HG02798 (cell line): ENCODE measurements at regions not wholly inside any gene's neighbourhood (a gene's known extent, or its start where the extent isn't known, plus 50 kb on each side); places are given as distances from the start of the nearest gene placed in this dataset.
"Not testable (repeated sequence)": the region's sequence is repeated elsewhere in the genome, so short reads cannot be mapped to it uniquely, and the experiment has no call there.

ENCODE experiments used
- ATAC-seq: cut with Tn5 transposase; IDR thresholded peaks from one replicate; pipeline ENCODE4 v1.9.1; 2021; ENCODE audit warnings: mild to moderate bottlenecking; ENCODE audit not compliant: unreplicated experiment, poor library complexity

DNA sequence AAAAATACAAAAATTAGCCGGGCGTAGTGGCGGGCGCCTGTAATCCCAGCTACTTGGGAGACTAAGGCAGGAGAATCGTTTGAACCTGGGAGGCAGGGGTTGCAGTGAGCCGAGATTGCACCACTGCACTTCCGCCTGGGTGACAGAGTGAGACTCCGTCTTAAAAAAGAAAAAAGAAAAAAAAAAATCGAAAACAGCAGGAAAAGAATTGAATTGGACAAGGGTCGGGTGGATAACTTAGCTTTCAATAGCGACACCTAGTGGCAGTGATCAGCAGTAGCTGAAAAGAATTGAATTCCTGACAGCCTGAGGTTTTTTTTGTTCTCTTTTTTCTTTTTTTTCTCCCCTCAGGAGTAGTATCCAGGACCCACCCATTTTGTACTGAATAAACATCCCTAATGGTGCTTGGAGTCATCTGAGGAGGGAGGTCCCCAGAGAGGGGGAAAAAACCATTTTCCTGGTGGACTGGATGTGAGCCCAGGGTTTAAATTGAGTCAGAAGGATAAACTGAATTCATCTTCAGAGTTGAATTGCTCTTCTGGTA lies 55.1 kb downstream of the CYCS start:
- ATAC-seq, result no peak

DNA sequence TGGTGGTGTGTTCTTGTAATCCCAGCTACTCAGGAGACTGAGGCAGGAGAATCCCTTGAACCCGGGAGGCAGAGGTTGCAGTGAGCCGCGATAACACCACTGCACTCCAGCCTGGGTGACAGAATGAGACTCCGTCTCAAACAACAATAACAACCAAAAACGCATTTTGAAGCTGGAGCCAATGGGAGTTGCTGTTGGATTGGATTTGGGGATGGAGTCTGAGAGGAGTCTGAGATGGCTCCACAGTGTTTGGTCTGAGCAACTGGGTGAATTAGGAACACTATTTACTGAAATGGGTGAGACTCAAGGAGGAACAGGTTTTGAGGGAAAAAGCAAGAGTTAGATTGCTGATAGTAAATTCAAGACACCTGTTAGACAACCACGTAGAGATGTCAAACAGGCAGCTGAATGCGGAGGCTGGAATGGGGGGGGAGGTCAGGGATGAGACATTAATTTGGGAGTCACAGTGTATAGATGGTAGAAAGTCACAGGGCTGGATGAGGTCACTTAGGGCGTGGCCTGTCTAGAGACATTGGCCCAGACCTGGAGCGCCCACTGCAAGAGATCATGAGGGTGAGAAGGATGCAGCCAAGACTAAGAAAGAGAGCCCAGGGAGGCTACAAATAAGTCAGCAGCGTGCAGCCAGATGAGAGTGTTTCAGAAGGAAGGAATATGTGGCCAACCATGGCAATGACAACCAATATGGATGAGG lies 56.4 kb downstream of the CYCS start:
- no peak for ATAC-seq

DNA sequence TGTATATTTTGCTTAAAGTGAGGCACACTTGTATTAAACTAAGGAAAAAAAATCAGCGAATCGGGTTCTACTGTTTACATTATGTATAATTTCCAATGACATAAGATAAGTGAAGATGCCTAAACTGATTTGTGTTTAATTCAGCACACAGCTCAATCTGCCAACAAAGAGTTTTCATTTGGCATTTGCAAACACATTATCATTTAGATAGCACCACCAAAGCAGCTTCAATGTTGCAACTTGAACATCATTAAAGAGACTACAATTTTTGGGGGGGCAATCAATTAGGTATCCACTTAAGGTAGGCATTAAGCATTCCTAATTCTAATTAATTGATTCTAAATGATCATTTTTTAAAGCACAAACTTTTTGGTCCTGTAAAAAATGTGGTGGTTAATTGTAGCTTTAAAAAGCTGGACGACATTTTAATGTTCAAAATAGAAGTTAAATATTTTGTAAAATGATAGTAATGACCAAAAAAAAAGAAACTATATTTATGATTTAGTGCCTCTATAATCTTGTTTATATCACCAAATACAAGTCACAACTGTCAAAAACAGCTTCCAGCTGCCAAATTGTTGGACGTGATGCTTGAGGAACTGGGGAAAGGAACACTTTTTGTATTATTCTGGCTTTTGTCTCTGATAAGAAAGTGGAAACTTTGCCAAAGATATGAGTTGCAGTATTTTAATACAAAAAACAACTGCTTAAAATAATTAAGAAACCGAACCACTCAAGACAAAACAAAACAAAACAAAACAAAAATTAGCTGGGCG lies 57.1 kb downstream of the CYCS start:
- ATAC-seq, result no peak

DNA sequence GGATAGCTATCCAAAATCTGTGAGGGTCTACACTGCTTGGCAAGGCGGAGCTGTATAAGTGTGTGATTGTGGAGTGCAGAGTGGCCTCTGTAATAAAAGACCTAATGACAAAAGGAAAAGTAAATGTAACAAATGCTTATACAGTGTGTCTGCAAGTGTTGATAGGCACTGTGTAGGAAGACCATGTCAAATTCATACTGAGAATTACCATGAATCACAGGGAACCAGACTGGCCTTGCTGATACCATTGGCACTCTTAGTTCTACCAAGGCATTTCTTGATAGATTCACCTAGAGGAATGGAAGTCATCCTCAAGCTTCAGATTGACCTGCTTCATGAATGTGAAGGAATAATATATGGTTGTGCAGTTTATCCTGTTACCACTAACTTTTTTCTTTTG lies 58.8 kb downstream of the CYCS start:
- ATAC-seq, result no peak

DNA sequence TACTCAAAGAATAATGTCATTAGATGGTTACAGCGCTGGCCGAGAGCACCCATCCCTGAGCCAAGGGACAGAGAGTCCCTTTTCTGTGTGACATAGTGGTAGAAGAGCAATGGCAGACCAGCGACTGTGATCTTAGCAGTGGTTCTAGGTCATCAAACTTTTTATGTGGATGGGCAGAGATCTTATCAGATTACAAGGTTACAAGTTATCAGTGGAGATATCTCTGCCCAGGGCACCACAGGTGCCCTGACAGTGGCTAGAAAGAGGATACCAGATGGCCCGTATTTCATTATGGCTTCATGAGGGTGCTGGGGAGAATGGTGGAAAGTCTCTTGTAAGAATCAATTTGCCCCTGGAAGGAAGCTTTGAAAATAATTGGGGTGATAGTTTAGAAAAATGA lies 62.7 kb downstream of the CYCS start:
- no peak for ATAC-seq

DNA sequence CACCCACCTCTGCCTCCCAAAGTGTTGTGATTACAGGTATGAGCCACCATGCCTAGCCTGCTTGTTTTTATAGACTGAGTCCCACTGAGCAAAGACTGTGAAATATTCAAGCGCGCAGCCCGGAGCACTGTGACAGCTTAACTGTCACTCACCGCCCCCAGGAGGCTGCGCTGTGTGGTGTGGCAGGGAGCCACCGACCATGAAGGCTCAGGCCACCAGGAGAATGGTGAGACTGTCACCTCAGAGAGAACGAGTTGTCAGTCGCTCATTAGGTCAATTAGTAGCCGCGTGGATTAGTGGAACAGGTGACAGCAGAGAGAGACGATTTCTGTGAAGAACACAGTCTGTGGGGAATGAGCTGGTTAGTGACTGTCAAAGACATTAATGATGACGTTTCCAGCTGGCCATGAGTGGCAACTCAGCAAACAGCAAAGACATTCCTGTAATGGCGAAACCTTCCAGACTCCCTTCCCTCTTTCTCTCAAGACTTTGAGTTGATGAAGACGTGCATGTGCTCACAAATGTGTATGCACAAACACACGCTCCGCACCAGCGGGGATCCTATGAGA lies 64.5 kb downstream of the CYCS start:
- no peak for ATAC-seq

DNA sequence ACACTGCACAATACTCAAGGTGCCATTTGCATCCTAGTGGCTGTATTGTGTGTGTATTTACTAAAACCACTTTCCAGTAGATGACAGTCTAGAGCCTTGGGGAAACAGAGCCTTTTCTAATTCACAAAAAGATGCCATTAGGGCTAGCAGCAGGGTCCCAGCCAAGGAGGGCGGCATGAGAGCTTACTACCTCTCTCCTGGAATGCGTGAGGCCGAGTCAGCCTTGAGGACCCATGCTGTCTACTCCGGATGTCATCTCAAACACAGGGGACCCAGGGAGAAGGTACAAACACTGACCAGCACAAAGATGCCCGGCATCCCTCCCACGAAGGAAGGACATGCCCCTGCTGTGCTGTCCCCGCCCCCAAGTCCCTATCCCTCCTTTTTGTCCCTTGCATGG lies 65.5 kb downstream of the CYCS start:
- ATAC-seq, result no peak

DNA sequence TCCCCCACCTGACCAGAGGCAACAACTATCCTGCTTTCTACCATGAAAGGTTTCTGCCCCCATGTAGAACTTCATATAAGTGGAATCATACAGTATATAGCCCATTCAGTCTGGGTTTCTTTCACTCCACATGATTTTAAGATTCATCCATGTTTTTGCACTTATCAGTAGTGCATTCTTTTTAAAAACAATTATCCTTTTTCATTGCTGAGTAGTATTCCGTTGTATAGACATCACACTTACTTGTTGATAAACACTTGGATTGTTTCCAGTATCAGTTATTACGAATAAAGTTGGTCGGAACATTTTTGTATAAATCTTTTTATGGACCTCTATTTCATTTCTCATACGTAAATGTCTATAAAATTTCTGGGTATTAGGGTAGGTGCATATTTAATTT lies 68.7 kb downstream of the CYCS start:
- no peak for ATAC-seq

DNA sequence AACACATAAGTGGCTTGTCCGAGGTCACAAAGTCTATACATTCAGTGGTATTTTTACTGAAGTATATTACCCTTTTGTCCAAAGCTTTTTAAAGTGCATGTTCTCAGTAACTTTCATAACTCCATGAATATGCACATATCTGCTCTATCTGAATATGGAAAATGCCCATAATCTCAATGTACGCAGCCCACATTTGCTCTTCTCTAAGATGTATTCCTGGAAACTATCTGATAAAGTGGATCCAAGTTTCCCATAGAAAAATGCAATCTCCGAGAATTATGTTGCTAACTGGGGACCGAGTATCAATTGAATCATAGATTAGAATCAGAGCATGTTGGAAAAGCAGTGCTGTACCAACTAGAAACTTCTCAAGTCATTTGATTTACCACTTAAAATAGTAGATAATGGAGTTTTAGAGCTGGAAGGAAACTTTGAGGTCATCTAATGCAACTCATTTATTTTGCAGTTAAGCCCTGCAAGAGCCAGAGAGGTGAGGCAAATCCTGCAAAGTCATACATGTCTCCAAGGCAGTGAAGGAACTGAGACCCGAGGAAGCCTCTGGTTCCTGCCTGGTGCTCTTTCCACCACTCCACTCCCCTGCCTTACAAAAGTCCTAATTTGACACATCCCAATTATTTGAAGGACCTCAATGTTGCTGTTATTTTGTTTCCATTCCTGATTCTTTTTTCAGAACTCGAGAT lies 69.4 kb downstream of the CYCS start:
- no peak for ATAC-seq

DNA sequence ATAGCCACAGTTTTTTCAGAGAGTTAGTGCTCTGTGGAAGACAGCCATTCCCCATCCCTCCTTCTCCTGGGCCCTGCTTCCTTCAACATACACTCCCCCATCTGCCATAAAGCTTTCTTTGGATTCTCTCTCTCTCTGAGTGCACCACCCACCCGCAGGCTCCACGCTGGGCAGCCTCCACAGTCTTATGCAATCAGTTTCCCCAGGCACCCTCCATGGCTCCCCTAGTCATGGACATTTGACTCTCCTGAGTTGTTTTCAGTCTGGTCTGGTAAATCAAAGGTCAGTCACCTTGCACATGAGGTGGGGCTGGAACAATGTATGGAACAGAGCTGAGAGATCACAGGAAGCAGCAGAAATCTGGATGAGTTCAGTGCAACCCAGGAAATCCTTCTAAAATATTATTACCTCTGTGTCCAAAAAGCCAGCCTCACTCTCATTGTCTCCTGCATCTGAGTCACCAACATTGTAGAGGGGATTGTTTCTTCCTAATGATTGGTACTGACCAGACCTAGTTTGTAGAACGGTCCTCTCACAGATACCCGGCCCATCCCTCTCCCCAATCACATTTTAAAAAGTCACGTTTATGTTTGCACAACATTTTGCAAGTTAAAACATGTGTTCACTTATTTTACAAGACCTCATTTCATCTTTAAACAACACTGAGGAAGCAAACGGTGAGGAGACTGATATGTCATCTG lies 70.1 kb downstream of the CYCS start:
- no peak for ATAC-seq

DNA sequence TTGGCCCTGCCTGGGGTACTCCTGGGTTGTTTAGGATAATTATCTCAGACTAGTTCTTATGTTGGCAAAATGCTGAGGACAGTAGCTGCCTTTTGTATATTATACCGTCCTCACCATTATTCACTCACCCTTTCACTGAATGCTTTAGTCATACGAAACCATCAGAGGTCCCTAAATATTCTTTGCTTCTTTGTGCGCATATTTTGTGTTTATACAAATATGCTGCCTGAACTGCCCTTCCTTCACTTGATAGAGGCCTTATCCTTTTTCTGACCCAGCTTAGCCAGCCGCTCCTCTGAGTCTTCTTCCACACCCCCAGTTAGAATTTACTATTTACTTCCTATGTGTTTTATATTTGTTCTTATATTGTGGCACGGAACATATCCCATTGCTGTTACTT lies 70.2 kb upstream of the OSBPL3 start:
- no peak for ATAC-seq

DNA sequence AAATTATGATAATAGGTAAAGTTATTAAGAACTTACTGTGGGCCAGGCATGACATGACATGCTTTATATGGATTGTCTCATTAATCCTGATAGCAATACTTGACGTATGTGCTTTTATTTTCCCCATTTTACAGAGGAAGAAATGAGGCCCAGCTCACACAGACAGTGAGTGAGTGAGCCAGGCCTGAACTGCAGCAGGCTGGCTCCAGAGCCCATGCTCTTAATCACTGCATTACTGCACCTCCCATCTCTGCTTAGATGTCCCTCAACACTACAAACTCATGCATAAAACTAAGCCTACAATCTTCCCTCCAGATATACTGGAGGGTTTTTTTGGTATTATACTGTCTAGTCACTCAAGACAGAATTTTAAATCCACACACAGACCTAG lies 68.5 kb upstream of the OSBPL3 start:
- ATAC-seq, result no peak

DNA sequence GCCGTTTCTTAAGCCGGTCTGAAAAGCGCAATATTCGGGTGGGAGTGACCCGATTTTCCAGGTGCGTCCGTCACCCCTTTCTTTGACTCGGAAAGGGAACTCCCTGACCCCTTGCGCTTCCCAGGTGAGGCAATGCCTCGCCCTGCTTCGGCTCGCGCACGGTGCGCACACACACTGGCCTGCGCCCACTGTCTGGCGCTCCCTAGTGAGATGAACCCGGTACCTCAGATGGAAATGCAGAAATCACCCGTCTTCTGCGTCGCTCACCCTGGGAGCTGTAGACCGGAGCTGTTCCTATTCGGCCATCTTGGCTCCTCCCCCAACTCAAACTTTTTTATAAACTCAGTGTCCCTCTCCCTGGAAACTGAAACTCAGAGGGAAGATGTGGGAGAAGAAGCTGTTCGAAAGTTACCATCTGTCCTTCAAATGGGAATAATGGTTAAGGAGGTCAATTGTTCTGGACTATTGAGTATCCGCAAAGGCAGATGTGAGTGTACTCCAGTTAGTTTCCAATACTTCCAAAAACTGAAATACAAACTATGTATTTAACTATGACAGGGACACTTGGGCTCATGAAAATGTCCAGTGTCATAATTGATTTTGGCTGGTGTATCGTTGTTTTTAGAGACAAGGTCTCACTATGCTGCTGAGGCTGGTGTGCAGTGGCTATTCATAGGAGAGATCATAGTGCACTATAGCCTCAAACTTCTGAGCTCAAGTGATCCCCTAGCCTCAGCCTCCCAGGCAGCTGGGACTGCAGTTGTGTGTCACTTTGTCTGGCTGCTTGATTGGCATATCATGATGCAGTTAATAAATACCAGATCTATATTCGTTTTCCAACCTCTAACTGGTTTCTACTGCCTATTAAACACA lies 67.8 kb upstream of the OSBPL3 start:
- not testable (repeated sequence) for ATAC-seq

DNA sequence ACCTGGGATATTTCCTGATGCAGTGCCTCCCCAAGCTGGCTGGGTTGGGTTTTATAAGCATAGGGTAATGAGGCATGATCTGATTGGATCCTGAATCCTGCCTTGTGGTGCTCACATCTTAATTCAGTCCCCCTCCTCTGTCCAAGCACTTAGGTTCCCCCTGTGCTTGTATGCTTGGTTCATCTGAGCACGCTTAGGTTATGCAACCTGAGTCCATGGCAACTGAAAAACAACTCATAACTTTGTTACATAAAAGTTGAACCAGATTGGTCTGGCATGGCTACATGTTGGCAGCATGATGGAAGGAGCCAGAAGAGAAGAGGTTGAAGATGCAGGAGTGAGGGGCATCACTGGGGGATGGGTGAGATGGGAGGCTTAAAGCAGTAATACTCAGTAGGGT lies 57.3 kb upstream of the OSBPL3 start:
- no peak for ATAC-seq

DNA sequence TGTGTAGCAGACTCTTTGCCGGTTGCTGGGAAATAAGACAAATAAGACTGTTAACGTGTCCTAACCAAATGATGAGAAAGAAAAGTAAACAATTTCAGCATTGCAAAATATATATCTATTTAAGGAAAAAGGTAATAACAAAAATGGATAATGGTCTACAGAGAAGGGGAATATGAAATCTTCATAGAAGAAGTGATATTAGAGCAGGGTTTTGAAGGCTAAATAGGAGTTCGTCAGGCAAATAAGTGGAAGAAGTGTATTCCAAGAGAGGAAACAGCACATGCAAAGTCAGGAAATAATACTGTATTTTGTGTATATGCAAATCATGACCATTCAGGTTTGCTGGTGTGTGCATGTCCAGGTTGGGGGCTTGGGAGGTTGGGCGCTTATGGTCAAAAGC lies 55.3 kb upstream of the OSBPL3 start:
- no peak for ATAC-seq

DNA sequence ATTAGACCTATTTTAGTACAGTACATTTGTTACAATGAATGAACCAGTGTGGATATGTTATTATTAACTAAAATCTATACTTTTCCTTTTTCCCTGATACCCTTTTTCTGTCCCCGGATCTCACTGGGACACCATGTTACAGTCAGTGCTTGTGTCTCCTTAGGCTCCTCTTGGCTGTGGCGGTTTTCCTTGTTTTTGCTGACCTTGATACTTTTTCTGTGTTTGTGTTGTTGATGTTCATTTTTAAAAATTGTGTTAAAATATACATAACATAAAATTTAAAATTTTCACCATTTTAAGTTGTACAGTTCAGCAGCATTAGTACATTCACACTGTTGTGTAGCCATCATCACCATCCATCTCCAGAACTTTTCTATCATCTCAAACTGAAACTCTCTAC lies 54.2 kb upstream of the OSBPL3 start:
- no peak for ATAC-seq

DNA sequence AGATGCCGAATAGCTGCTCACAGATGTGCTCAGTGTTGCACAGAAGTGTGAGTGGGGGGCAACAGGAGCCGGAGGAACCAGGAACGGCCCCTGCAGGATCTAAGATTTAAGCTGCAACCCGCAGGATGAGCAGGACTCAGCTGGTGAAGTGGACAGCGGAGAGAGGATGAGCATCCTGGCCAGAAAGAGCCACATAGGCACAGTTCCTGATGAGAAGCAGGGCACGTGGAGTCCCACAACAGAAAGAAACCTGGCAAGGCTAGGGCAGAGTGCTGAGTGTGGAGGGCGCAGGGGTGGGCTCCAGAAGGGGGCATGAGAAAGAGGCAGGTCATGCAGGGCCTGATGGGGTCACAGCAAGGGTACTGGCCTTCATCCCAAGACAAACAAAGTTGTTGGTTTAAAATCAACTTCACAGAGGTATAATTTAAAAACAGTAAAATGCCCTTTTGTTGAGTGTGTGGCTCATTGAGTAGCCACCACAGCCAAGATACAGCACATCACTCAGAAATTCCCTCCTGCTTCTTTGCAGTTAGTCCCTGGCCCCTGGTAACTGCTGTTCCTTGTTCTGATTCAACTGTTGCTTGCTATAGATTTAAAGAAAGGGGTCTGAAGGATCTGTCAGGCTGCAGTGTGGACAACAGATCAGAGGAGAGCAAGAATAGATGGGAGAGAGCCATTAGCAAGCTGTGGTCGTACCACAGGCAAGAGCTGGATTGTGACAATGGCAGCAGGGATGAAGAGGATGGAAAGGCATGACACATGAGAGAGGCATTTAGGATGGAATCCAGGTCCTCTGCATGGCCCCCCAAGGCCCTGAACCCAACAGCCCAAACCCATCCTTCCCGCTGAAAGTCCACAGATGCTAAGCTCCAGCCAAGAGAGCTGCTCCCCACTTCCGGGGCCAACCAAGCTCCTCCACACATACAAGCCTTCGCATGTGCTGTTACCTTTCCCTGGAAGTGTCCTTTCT lies 53.1 kb upstream of the OSBPL3 start:
- no peak for ATAC-seq

DNA sequence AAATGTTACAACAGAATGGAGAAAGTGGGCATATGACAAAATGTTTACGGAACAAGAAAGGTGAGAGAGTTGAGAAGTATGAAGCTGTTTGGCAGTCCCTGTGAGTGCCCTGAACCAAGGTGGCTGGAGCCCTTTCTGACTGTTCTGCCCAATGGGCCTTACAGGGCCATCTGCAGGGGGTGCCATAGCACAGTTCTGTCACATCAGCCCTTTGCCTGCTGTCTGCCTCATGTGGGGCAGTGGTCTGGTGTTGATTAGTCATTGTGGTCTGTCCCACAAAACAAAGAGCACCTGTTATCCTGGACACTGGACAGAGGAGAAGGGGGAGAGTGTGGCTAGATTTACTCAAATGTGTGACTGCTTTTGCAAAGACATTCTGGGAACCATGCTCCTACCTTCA lies 51.5 kb upstream of the OSBPL3 start:
- peak; percentile 54 for ATAC-seq
